ENCODE measurements at regions not wholly inside any gene's neighbourhood (a gene's known extent, or its start where the extent isn't known, plus 50 kb on each side); places are given as distances from the start of the nearest gene placed in this dataset.

DNA sequence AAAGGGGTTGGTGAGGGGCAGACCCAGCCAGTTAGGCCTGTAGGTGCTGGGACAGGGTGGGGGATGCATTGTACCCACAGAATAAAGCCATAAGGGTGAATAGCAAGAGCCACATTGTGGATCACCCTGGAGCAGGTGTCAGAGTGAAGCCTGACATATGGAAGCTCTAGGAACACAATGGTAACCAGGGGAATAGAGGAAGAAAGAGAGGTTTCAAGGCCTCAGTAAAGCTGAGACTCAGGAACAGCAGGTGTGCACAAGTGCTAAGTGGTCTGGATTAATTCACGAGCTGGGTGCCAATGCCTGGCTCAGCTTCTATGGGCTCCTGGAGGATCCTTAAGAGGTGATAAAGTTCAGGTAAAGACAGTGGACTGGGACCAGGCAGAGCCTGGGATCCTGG lies 323.7 kb upstream of the CTNNB1 start:
- DNase-seq (ENCODE audit: low read depth in 1 of 2, low spot score in 2 of 2) (no peak), FAIRE-seq (no peak)
- H3K79me1 ChIP-seq (ENCODE audit: low read depth, low read length): no peaks in the 10 kb centered on the region
- no peaks in the 10 kb centered on the region for H3K79me2 ChIP-seq (ENCODE audit: control insufficient read depth in 1 of 2, insufficient read depth in 2 of 2, low read length in 2 of 2)
- H2AK5ac ChIP-seq (ENCODE audit: low read depth, low read length): no peak overlapping the region
- ChIA-PET CTCF (ENCODE audit: partially characterized antibody) (no interaction called here), POLR2A (ENCODE audit: partially characterized antibody) (interaction anchor here (2.2 kb wide), 1 partner anchor 324 kb away, joined by 6 read pairs; the partner anchor contains the start of gene CTNNB1)
- no peak overlapping the region for H4K91ac ChIP-seq (replicated peaks; ENCODE audit: insufficient read length, low read length)
- no peak overlapping the region for H3K4ac ChIP-seq (replicated peaks; ENCODE audit: insufficient read length, low read depth, low read length)
- H3K4me1 ChIP-seq (replicated peaks in 1 of 4; ENCODE audit: control insufficient read depth in 3 of 4, insufficient read depth in 4 of 4, low read length in 3 of 4): no peaks in the 10 kb centered on the region
- 84% methylated on average over 1 of the region's 1 CpG; no CpG with 5 or more reads in 1 of the 2 experiments for WGBS, 2 experiments (ENCODE audit: extremely low coverage in 1 of 2, insufficient coverage in 1 of 2, insufficient read length in 1 of 2, insufficient replicate concordance in 2 of 2, low coverage in 1 of 2, low lambda C conversion rate in 2 of 2, missing lambda C conversion rate in 1 of 2)
- TF ChIP-seq SP4 (IDR thresholded peaks at IDR 0.05; ENCODE audit: low read length) (no peak), HDAC2 (IDR thresholded peaks at IDR 0.05; ENCODE audit: borderline replicate concordance in 1 of 2, low read depth in 2 of 2, low read length in 2 of 2) (no peak), BACH1 (IDR thresholded peaks at IDR 0.05; ENCODE audit: low read length) (no peak), KDM5A (IDR thresholded peaks at IDR 0.05; ENCODE audit: low read length) (no peak), RNF2 (IDR thresholded peaks at IDR 0.05; ENCODE audit: borderline replicate concordance, low read depth, low read length, missing control alignments, poor library complexity, severe bottlenecking) (no peak), RFX5 (IDR thresholded peaks at IDR 0.05; ENCODE audit: borderline replicate concordance, low read depth, low read length) (no peak), YY1 (IDR thresholded peaks at IDR 0.05; ENCODE audit: low read depth, low read length) (no peak), SP1 (IDR thresholded peaks at IDR 0.05; ENCODE audit: low read depth, low read length) (no peak), SRF (IDR thresholded peaks at IDR 0.05; ENCODE audit: low read depth, low read length) (no peak), PHF8 (conservative IDR thresholded peaks at IDR 0.05; ENCODE audit: low read depth, low read length) (no peak), BRCA1 (IDR thresholded peaks at IDR 0.05; ENCODE audit: low read depth, low read length) (no peak), SIN3A (conservative IDR thresholded peaks at IDR 0.05 in 1 of 2, IDR thresholded peaks at IDR 0.05 in 1 of 2; ENCODE audit: low read depth in 1 of 2, low read length in 2 of 2) (no peak), EP300 (IDR thresholded peaks at IDR 0.05; ENCODE audit: borderline replicate concordance in 1 of 2, low read depth in 2 of 2, low read length in 2 of 2) (no peak)
- H3K4me2 ChIP-seq (ENCODE audit: insufficient read depth in 1 of 2, low read depth in 2 of 2, low read length in 2 of 2): no peak overlapping the region
- no peak overlapping the region for H4K5ac ChIP-seq (ENCODE audit: insufficient read length, low read depth, low read length)
- H3K14ac ChIP-seq (ENCODE audit: insufficient read length): no peak overlapping the region
- H3K56ac ChIP-seq (replicated peaks; ENCODE audit: insufficient read length, low read depth, low read length): no peak overlapping the region
- no peak overlapping the region for H2BK120ac ChIP-seq (replicated peaks; ENCODE audit: low read depth, low read length)
- no peaks in the 10 kb centered on the region for H4K20me1 ChIP-seq (replicated peaks in 1 of 2; ENCODE audit: control insufficient read depth in 1 of 2, insufficient read depth in 2 of 2, low read length in 2 of 2)
- no peak overlapping the region for H3K27ac ChIP-seq (ENCODE audit: low read depth, low read length)
- H2BK20ac ChIP-seq (ENCODE audit: low read length): no peak overlapping the region
- H2BK12ac ChIP-seq (ENCODE audit: low read depth, low read length): no peak overlapping the region
- H4K8ac ChIP-seq (ENCODE audit: extremely low read depth, insufficient read depth, low read length): no peak overlapping the region
- H3K4me3 ChIP-seq (ENCODE audit: extremely low read depth in 1 of 4, insufficient read depth in 2 of 4, low read depth in 3 of 4, low read length in 4 of 4): no peak overlapping the region
- no peak overlapping the region for H3K9ac ChIP-seq (replicated peaks in 1 of 4; ENCODE audit: extremely low read depth in 1 of 4, low read depth in 3 of 4, low read length in 3 of 4)
- H3K18ac ChIP-seq (ENCODE audit: extremely low read depth, low read length): no peak overlapping the region
- no peaks in the 10 kb centered on the region for H3K36me3 ChIP-seq (ENCODE audit: control insufficient read depth in 2 of 4, insufficient read depth in 4 of 4, low read length in 3 of 4)
- H3K27me3 ChIP-seq (replicated peaks in 1 of 4; ENCODE audit: control insufficient read depth in 3 of 4, extremely low read depth in 1 of 4, insufficient read depth in 3 of 4, low read length in 3 of 4): no peaks in the 10 kb centered on the region
- no peaks in the 10 kb centered on the region for H3K9me3 ChIP-seq (ENCODE audit: insufficient read depth in 2 of 2, low read depth in 1 of 2, low read length in 1 of 2)
- H2BK15ac ChIP-seq (ENCODE audit: low read length): no peak overlapping the region
- H3K23ac ChIP-seq (ENCODE audit: insufficient read length): no peak overlapping the region
- H2AFZ ChIP-seq (ENCODE audit: low read length): no peak overlapping the region
- no peak overlapping the region for H2BK5ac ChIP-seq (ENCODE audit: low read depth, low read length)
- H3K23me2 ChIP-seq (ENCODE audit: low read depth, low read length): no peaks in the 10 kb centered on the region
